K562 (cell line): ENCODE measurements at regions not wholly inside any gene's neighbourhood (a gene's known extent, or its start where the extent isn't known, plus 50 kb on each side); places are given as distances from the start of the nearest gene placed in this dataset.

Experiments used
- ATAC-seq: fragments of 200-7000 bp; cut with Tn5 transposase; 3 replicates; pipeline ENCODE4 v1.9.1; 2020; ENCODE audit warnings: moderate library complexity
- BruUV-seq: library from RNA; stranded (reverse); fragments of 400-500 nt; replicated peaks from 2 replicates; lab custom pipeline; 2021; lab: Mats Ljungman, UMichigan
- CTCF ChIA-PET: fragments of 300-600 bp; formaldehyde crosslinking; extraction: SDS; loops from one replicate; lab custom pipeline; 2021; ENCODE audit warnings: low intra/inter-chr PET ratio; lab: Yijun Ruan, JAX
- POLR2A ChIA-PET: fragments of 300-600, 350-650 bp; sonication (Branson Sonifier 250); formaldehyde crosslinking; extraction: SDS; loops from one replicate; lab custom pipeline; 2021; ENCODE audit warnings: antibody characterized with exemption, inconsistent platforms; lab: Yijun Ruan, JAX
- DNase-seq, 4 experiments: peaks; one replicate each; pipeline versions ENCODE4 v3.0.0 to v3.0.0-alpha.2; 2011 to 2018; ENCODE audit warnings: low spot score in 3 of 4, mixed read lengths in 3 of 4; ENCODE audit errors: extremely low read depth in 1 of 4
- FAIRE-seq: peaks from 2 replicates; lab custom pipeline; 2011; peaks lifted over from hg19 to GRCh38; lab: Jason Lieb, UNC
- H2AFZ ChIP-seq: 2 replicates; pipeline ENCODE4 v1.6.0; 2011; ENCODE audit warnings: low read depth, low read length, control low read depth, inconsistent platforms
- H3K27ac ChIP-seq: fragments of 200-600 bp; 3 replicates; pipeline ENCODE4 v1.8.0; 2011; ENCODE audit warnings: low read depth, mild to moderate bottlenecking, control low read depth, inconsistent platforms, low read length, moderate library complexity, mixed read lengths; ENCODE audit errors: extremely low read depth
- H3K27me3 ChIP-seq, 2 experiments: fragments of 300-600 bp in 1 of 2; 2 replicates in 1 of 2; 3 replicates in 1 of 2; pipeline versions ENCODE4 v1.6.0 to v1.8.0; 2011; ENCODE audit warnings: inconsistent platforms in 2 of 2, low read length in 2 of 2, mild to moderate bottlenecking in 1 of 2, mixed read lengths in 1 of 2, moderate library complexity in 1 of 2; ENCODE audit not compliant: control insufficient read depth in 2 of 2, insufficient read depth in 2 of 2
- H3K36me3 ChIP-seq: fragments of 300-600 bp; 3 replicates; pipeline ENCODE4 v1.8.0; 2011; ENCODE audit warnings: mild to moderate bottlenecking, low read length, inconsistent platforms; ENCODE audit not compliant: control insufficient read depth, insufficient read depth
- H3K4me1 ChIP-seq, 2 experiments: fragments of 200-600 bp in 1 of 2; replicated peaks in 1 of 2; 2 replicates in 1 of 2; 3 replicates in 1 of 2; pipeline versions ENCODE4 v1.5.1 to v1.8.0; 2011; ENCODE audit warnings: inconsistent platforms in 2 of 2, low read length in 2 of 2, mild to moderate bottlenecking in 1 of 2, mixed read lengths in 1 of 2, moderate library complexity in 1 of 2; ENCODE audit not compliant: control insufficient read depth in 2 of 2, insufficient read depth in 2 of 2
- H3K4me2 ChIP-seq: 2 replicates; pipeline ENCODE4 v1.6.1; 2011; ENCODE audit warnings: low read length, control low read depth, inconsistent platforms, mixed read lengths; ENCODE audit not compliant: insufficient read depth
- H3K4me3 ChIP-seq: fragments of 200-600 bp; sonication (generic), shearing (Covaris generic); 2 replicates; pipeline ENCODE4 v1.5.1; 2016; ENCODE audit warnings: control low read depth, inconsistent platforms
- H3K79me2 ChIP-seq: fragments of 200-600 bp; 3 replicates; pipeline ENCODE4 v1.8.0; 2011; ENCODE audit warnings: low read length, inconsistent platforms; ENCODE audit not compliant: control insufficient read depth, insufficient read depth
- H3K9ac ChIP-seq, 2 experiments: 2 replicates each; pipeline versions ENCODE4 v1.6.0 to v1.6.1; 2011; ENCODE audit warnings: low read depth in 2 of 2, low read length in 2 of 2, control low read depth in 1 of 2, inconsistent platforms in 1 of 2, mild to moderate bottlenecking in 1 of 2, mixed read lengths in 1 of 2; ENCODE audit not compliant: insufficient read depth in 1 of 2
- H3K9me1 ChIP-seq: one replicate; pipeline ENCODE4 v1.6.0; 2011; ENCODE audit warnings: inconsistent platforms, mild to moderate bottlenecking, low read length, moderate library complexity; ENCODE audit not compliant: control insufficient read depth, insufficient read depth
- H3K9me3 ChIP-seq: replicated peaks from 2 replicates; pipeline ENCODE4 v1.5.1; 2011; ENCODE audit warnings: low read depth, low read length, inconsistent platforms; ENCODE audit not compliant: control insufficient read depth, insufficient read depth
- H4K20me1 ChIP-seq: replicated peaks from 2 replicates; pipeline ENCODE4 v1.6.1; 2011; ENCODE audit warnings: low read length, inconsistent platforms, mixed read lengths; ENCODE audit not compliant: control insufficient read depth, insufficient read depth
- CSDE1 ChIP-seq, 2 experiments: fragments of 450-650 bp; IDR thresholded peaks; 2 replicates each; pipeline ENCODE4 v1.6.1; 2016; ENCODE audit warnings: mild to moderate bottlenecking in 1 of 2
- FOXJ2 ChIP-seq: fragments of 200-800 bp; sonication (Bioruptor generic); IDR thresholded peaks from 2 replicates; pipeline ENCODE4 v1.6.1; 2016; ENCODE audit warnings: missing genetic modification characterization, missing compliant biosample characterization
- JUNB ChIP-seq: fragments of 450-650 bp; formaldehyde crosslinking; conservative IDR thresholded peaks from 2 replicates; pipeline ENCODE4 v1.4.0; 2020; ENCODE audit warnings: mild to moderate bottlenecking
- MAFF ChIP-seq: IDR thresholded peaks from 2 replicates; pipeline ENCODE4 v1.6.1; 2012; ENCODE audit warnings: low read length, improper control_type of control experiment
- MAFK ChIP-seq: IDR thresholded peaks from 2 replicates; pipeline ENCODE4 v1.6.1; 2011; ENCODE audit warnings: low read length, improper control_type of control experiment
- MTA2 ChIP-seq: fragments of 450-650 bp; IDR thresholded peaks from 2 replicates; pipeline ENCODE4 v1.6.1; 2016; ENCODE audit warnings: low read depth
- POLR2AphosphoS5 ChIP-seq: IDR thresholded peaks from 2 replicates; pipeline ENCODE4 v1.6.1; 2011; ENCODE audit warnings: mild to moderate bottlenecking, low read depth, low read length, moderate library complexity; ENCODE audit not compliant: control insufficient read depth, insufficient read depth
- RBBP5 ChIP-seq: fragments of 200-600 bp; sonication (generic); IDR thresholded peaks from 2 replicates; pipeline ENCODE4 v1.6.1; 2012; ENCODE audit warnings: borderline replicate concordance, mild to moderate bottlenecking, low read length, control low read depth, inconsistent platforms; ENCODE audit not compliant: insufficient read depth, poor library complexity, severe bottlenecking
- ZNF217 ChIP-seq: sonication (generic); formaldehyde crosslinking; IDR thresholded peaks from 2 replicates; pipeline ENCODE4 v1.8.0; 2022; ENCODE audit warnings: mild to moderate bottlenecking, missing genetic modification reagents
- ZNF316 ChIP-seq: fragments of 450-650 bp; IDR thresholded peaks from 2 replicates; pipeline ENCODE4 v1.6.1; 2016
- ZNF696 ChIP-seq: fragments of 250-450 bp; sonication (Bioruptor Pico); conservative IDR thresholded peaks from 2 replicates; pipeline ENCODE4 v1.4.0; 2020; ENCODE audit warnings: mild to moderate bottlenecking, moderate library complexity
- WGBS: fragments of 100-300 bp; shearing (Covaris generic); methylation state at CpG from one replicate; pipeline ENCODE4 v1.1.6; 2016; ENCODE audit warnings: low coverage, mixed read lengths; ENCODE audit not compliant: insufficient coverage; ENCODE audit errors: missing lambda C conversion rate; 5-methylcytosine and 5-hydroxymethylcytosine counted together
- in situ Hi-C: fragments of 300-500 bp; cut with MboI; formaldehyde crosslinking; loops from 4 replicates; pipeline ENCODE4 v1.15.0; 2018; ENCODE audit warnings: inconsistent platforms, mixed read lengths
- intact Hi-C: fragments of 100-400 bp; cut with micrococcal nuclease; formaldehyde crosslinking; loops from 2 replicates; pipeline ENCODE4 v1.14.2; 2022
- TF ChIP-seq, protein P1 (sequence below): sonication (generic); formaldehyde crosslinking; IDR thresholded peaks from 2 replicates; pipeline ENCODE4 v1.8.1; 2023; ENCODE audit warnings: mild to moderate bottlenecking, missing genetic modification reagents

DNA sequence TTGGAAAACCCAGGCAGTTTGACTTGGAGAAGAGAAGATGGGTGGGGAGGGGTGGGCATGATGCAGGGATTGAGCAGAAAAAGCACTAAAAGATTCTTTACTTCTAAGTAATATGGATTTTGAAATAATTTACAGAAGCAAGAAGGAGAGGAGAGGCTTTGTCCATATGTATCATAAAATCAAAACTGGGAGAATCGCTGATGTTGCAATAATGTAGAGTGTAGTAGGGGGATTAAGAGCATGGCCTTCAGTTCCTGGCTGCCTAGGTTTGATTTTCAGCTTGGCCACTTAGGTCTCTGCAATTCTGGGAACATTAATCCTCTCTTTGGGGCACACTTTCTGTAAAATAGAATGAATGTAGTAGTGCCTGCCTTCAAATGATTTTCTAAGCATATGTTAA, 1760.4 kb upstream of the CELF4 start:
- TF ChIP-seq RBBP5 (no peak), MAFK (peak; percentile 67; the same call in 1 of the 2 replicates), MAFF (peak; percentile 37), ZNF316 (peak; percentile 40; the same call in 1 of the 2 replicates), MTA2 (no peak)
- H4K20me1 ChIP-seq: no peaks in the 10 kb centered on the region
- no peak overlapping the region for H3K9ac ChIP-seq
- ChIA-PET CTCF (no interaction called here), POLR2A (no interaction called here)
- in situ Hi-C loops (no loop called here), intact Hi-C loops (no loop called here)
- BruUV-seq: no TSS peak
- H3K9me3 ChIP-seq: no peaks in the 10 kb centered on the region
- WGBS: 0% methylated on average over 1 of the region's 1 CpG
- no peaks in the 10 kb centered on the region for H3K79me2 ChIP-seq
- no peaks in the 10 kb centered on the region for H3K27me3 ChIP-seq
- FAIRE-seq (no peak), ATAC-seq (no peak), DNase-seq (no peak)
- no peak overlapping the region for H3K27ac ChIP-seq
- H3K4me2 ChIP-seq: no peak overlapping the region
- no peak overlapping the region for H3K4me3 ChIP-seq
- no peak overlapping the region for H2AFZ ChIP-seq
- no peaks in the 10 kb centered on the region for H3K9me1 ChIP-seq
- H3K36me3 ChIP-seq: no peaks in the 10 kb centered on the region
- H3K4me1 ChIP-seq: no peaks in the 10 kb centered on the region

GRCh38 chr18:39319141-39319540, 1753.5 kb upstream of the CELF4 start:
- H3K9ac ChIP-seq: no peak overlapping the region
- FAIRE-seq (no peak), ATAC-seq (no peak), DNase-seq (no peak)
- ChIA-PET POLR2A (no interaction called here), CTCF (no interaction called here)
- no peak overlapping the region for H2AFZ ChIP-seq
- H3K4me3 ChIP-seq: no peak overlapping the region
- no peak overlapping the region for H3K4me2 ChIP-seq
- no peak overlapping the region for H3K27ac ChIP-seq
- no peaks in the 10 kb centered on the region for H4K20me1 ChIP-seq
- no peaks in the 10 kb centered on the region for H3K27me3 ChIP-seq
- BruUV-seq: no TSS peak
- no peaks in the 10 kb centered on the region for H3K9me3 ChIP-seq
- H3K79me2 ChIP-seq: no peaks in the 10 kb centered on the region
- no peaks in the 10 kb centered on the region for H3K36me3 ChIP-seq
- in situ Hi-C loops: no loop called here
- TF ChIP-seq ZNF217 (CRISPR knock-in tag) (no peak), JUNB (CRISPR knock-in tag) (no peak), ZNF696 (CRISPR knock-in tag) (no peak), CSDE1 (IDR thresholded peaks at IDR 0.05) (no peak), POLR2AphosphoS5 (no peak), FOXJ2 (tag) (no peak)
- TF ChIP-seq, protein P1, sequence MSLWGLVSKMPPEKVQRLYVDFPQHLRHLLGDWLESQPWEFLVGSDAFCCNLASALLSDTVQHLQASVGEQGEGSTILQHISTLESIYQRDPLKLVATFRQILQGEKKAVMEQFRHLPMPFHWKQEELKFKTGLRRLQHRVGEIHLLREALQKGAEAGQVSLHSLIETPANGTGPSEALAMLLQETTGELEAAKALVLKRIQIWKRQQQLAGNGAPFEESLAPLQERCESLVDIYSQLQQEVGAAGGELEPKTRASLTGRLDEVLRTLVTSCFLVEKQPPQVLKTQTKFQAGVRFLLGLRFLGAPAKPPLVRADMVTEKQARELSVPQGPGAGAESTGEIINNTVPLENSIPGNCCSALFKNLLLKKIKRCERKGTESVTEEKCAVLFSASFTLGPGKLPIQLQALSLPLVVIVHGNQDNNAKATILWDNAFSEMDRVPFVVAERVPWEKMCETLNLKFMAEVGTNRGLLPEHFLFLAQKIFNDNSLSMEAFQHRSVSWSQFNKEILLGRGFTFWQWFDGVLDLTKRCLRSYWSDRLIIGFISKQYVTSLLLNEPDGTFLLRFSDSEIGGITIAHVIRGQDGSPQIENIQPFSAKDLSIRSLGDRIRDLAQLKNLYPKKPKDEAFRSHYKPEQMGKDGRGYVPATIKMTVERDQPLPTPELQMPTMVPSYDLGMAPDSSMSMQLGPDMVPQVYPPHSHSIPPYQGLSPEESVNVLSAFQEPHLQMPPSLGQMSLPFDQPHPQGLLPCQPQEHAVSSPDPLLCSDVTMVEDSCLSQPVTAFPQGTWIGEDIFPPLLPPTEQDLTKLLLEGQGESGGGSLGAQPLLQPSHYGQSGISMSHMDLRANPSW (CRISPR knock-in tag): no peak
- TF ChIP-seq, all 486 proteins: peak for 0
- no peaks in the 10 kb centered on the region for H3K4me1 ChIP-seq
- H3K9me1 ChIP-seq: no peaks in the 10 kb centered on the region
- intact Hi-C loops: no loop called here
